Tibial nerve (tissue), 4 donors: ENCODE measurements at regions not wholly inside any gene's neighbourhood (a gene's known extent, or its start where the extent isn't known, plus 50 kb on each side); places are given as distances from the start of the nearest gene placed in this dataset.

Experiments
- DNase-seq, 2 donors: peaks; one replicate each; pipeline ENCODE4 v3.0.0-alpha.2; 2019; ENCODE audit warnings: low spot score in 2 of 2
- H3K27ac ChIP-seq, 4 donors: fragments of 200-600 bp; sonication (generic) in 3 of 4; one replicate each; pipeline ENCODE4 v1.5.1; 2017 to 2019; ENCODE audit warnings: mild to moderate bottlenecking in 1 of 4
- H3K27me3 ChIP-seq, 2 donors: fragments of 200-600 bp; sonication (generic) in 1 of 2; one replicate each; pipeline versions ENCODE4 v1.5.1 to v1.6.0; 2017 to 2019
- H3K36me3 ChIP-seq, 3 donors: fragments of 200-600 bp; sonication (generic); one replicate each; pipeline ENCODE4 v1.5.1; 2018 to 2019
- H3K4me1 ChIP-seq, 4 donors: fragments of 200-600 bp; sonication (generic) in 3 of 4; one replicate each; pipeline ENCODE4 v1.5.1; 2017 to 2019
- H3K4me3 ChIP-seq, 4 donors: fragments of 200-600 bp; sonication (generic) in 3 of 4; one replicate each; pipeline ENCODE4 v1.5.1; 2017 to 2019; ENCODE audit warnings: mild to moderate bottlenecking in 1 of 4, moderate library complexity in 1 of 4
- H3K9me3 ChIP-seq, 4 donors: fragments of 200-600 bp; sonication (generic) in 3 of 4; one replicate each; pipeline ENCODE4 v1.5.1; 2017 to 2019
- CTCF ChIP-seq, 5 experiments: fragments of 200-600 bp in 3 of 5; fragments of 450-650 bp in 2 of 5; sonication (generic) in 3 of 5; IDR thresholded peaks; one replicate each; pipeline ENCODE4 v1.5.1; 2016 to 2019; ENCODE audit warnings: antibody characterized with exemption in 5 of 5, mild to moderate bottlenecking in 3 of 5, moderate library complexity in 2 of 5
- EP300 ChIP-seq, 2 donors: sonication (generic); formaldehyde crosslinking; IDR thresholded peaks; one replicate each; pipeline ENCODE4 v1.6.1; 2017; ENCODE audit warnings: antibody characterized with exemption in 2 of 2, mild to moderate bottlenecking in 1 of 2
- POLR2A ChIP-seq, 2 donors: fragments of 450-650 bp; IDR thresholded peaks; one replicate each; pipeline ENCODE4 v1.6.1; 2017; ENCODE audit warnings: antibody characterized with exemption in 2 of 2, mild to moderate bottlenecking in 2 of 2, moderate library complexity in 2 of 2
- WGBS, 2 donors: methylation state at CpG; one replicate each; pipeline ENCODE4 v1.1.5; 2018; 5-methylcytosine and 5-hydroxymethylcytosine counted together

GRCh38 chr4:20603671-20604313 is 96.5 kb upstream of the PACRGL start:
- Histone ChIP-seq H3K9me3 (no peaks in the 10 kb centered on the region), H3K27ac (no peak overlapping the region), H3K4me3 (no peak overlapping the region), H3K36me3 (peaks cover 0 to 2% (median 0%) of the 10 kb centered on the region in 3 donors), H3K4me1 (peaks cover 0 to 6% (median 0%) of the 10 kb centered on the region in 4 donors), H3K27me3 (no peaks in the 10 kb centered on the region)
- no peak for DNase-seq
- TF ChIP-seq CTCF (IDR thresholded peaks at IDR 0.05) (no peak), POLR2A (IDR thresholded peaks at IDR 0.05) (no peak), EP300 (IDR thresholded peaks at IDR 0.05) (no peak)
- WGBS, 2 donors, result 59 to 60% methylated on average over 3 of the region's 3 CpGs

- no peak for TF ChIP-seq CTCF (IDR thresholded peaks at IDR 0.05)
- TF ChIP-seq EP300 (IDR thresholded peaks at IDR 0.05), result no peak
- no peak for TF ChIP-seq POLR2A (IDR thresholded peaks at IDR 0.05)
- peaks cover 0 to 8% (median 0%) of the 10 kb centered on the region in 4 donors for H3K4me1 ChIP-seq
- H3K27ac ChIP-seq, result no peak overlapping the region
- no peak for DNase-seq
- H3K36me3 ChIP-seq, result peaks cover 0 to 43% (median 0%) of the 10 kb centered on the region in 3 donors
- WGBS, 2 donors, result 84 to 97% methylated on average over 7 of the region's 7 CpGs
- no peaks in the 10 kb centered on the region for H3K27me3 ChIP-seq
- H3K4me3 ChIP-seq, result no peak overlapping the region
- H3K9me3 ChIP-seq, result no peaks in the 10 kb centered on the region
Observed at GRCh38 chr4:20612313-20612712, 87.9 kb upstream of the PACRGL start.

- Histone ChIP-seq H3K36me3 (peaks cover 0 to 42% (median 0%) of the 10 kb centered on the region in 3 donors), H3K27ac (no peak overlapping the region), H3K4me3 (no peak overlapping the region), H3K4me1 (peaks cover 0 to 28% (median 0%) of the 10 kb centered on the region in 4 donors), H3K9me3 (no peaks in the 10 kb centered on the region), H3K27me3 (no peaks in the 10 kb centered on the region)
- DNase-seq, result no peak
- no peak for TF ChIP-seq POLR2A (IDR thresholded peaks at IDR 0.05)
- no peak for TF ChIP-seq EP300 (IDR thresholded peaks at IDR 0.05)
- TF ChIP-seq CTCF (IDR thresholded peaks at IDR 0.05), result no peak
- 74% methylated on average over 2 of the region's 2 CpGs for WGBS, 2 donors
Observed at GRCh38 chr4:20614816-20615215, 85.4 kb upstream of the PACRGL start.

GRCh38 chr4:20615486-20616260 is 84.6 kb upstream of the PACRGL start:
- Histone ChIP-seq H3K27me3 (no peaks in the 10 kb centered on the region), H3K36me3 (peaks cover 0 to 39% (median 0%) of the 10 kb centered on the region in 3 donors), H3K9me3 (no peaks in the 10 kb centered on the region), H3K27ac (no peak overlapping the region), H3K4me1 (peaks cover 0 to 28% (median 0%) of the 10 kb centered on the region in 4 donors), H3K4me3 (no peak overlapping the region)
- no peak for DNase-seq
- no peak for TF ChIP-seq CTCF (IDR thresholded peaks at IDR 0.05)
- TF ChIP-seq POLR2A (IDR thresholded peaks at IDR 0.05), result no peak
- TF ChIP-seq EP300 (IDR thresholded peaks at IDR 0.05), result no peak
- 82 to 83% methylated on average over 7 of the region's 7 CpGs for WGBS, 2 donors

GRCh38 chr4:20616313-20616712 is 83.9 kb upstream of the PACRGL start:
- Histone ChIP-seq H3K27ac (no peak overlapping the region), H3K4me3 (no peak overlapping the region), H3K4me1 (peaks cover 0 to 28% (median 2%) of the 10 kb centered on the region in 4 donors), H3K27me3 (no peaks in the 10 kb centered on the region), H3K9me3 (no peaks in the 10 kb centered on the region), H3K36me3 (peaks cover 0 to 36% (median 0%) of the 10 kb centered on the region in 3 donors)
- no peak for TF ChIP-seq CTCF (IDR thresholded peaks at IDR 0.05)
- no peak for TF ChIP-seq EP300 (IDR thresholded peaks at IDR 0.05)
- no peak for TF ChIP-seq POLR2A (IDR thresholded peaks at IDR 0.05)
- DNase-seq, result no peak
